H1 (cell line): ENCODE measurements at regions not wholly inside any gene's neighbourhood (a gene's known extent, or its start where the extent isn't known, plus 50 kb on each side); places are given as distances from the start of the nearest gene placed in this dataset.

Source experiments
- CTCF ChIA-PET: fragments of 300-600 bp; sonication (Branson Sonifier 250); formaldehyde crosslinking; loops from one replicate; lab custom pipeline; 2021; ENCODE audit not compliant: partially characterized antibody; lab: Charles Lee
- POLR2A ChIA-PET: fragments of 300-600 bp; sonication (Branson Sonifier 250); formaldehyde crosslinking; loops from one replicate; lab custom pipeline; 2021; ENCODE audit warnings: inconsistent platforms; ENCODE audit not compliant: partially characterized antibody; lab: Charles Lee
- DNase-seq, 2 experiments: peaks; one replicate each; pipeline versions ENCODE4 v3.0.0 to v3.0.0-alpha.2; 2010 to 2022; ENCODE audit warnings: low spot score in 2 of 2, low read depth in 1 of 2, mixed read lengths in 1 of 2
- FAIRE-seq: peaks from 2 replicates; lab custom pipeline; 2011; peaks lifted over from hg19 to GRCh38; lab: Jason Lieb, UNC
- H2AFZ ChIP-seq: 2 replicates; pipeline ENCODE4 v1.8.1; 2012; ENCODE audit warnings: low read length, inconsistent platforms
- H2AK5ac ChIP-seq: 2 replicates; pipeline ENCODE4 v1.6.1; 2013; ENCODE audit warnings: low read depth, low read length
- H2BK120ac ChIP-seq: replicated peaks from 2 replicates; pipeline ENCODE3; 2013; ENCODE audit warnings: low read depth, low read length, inconsistent platforms
- H2BK12ac ChIP-seq: 2 replicates; pipeline ENCODE4 v1.6.1; 2013; ENCODE audit warnings: low read depth, low read length
- H2BK15ac ChIP-seq: 2 replicates; pipeline ENCODE4 v1.6.1; 2013; ENCODE audit warnings: low read length
- H2BK20ac ChIP-seq: 2 replicates; pipeline ENCODE4 v1.6.1; 2013; ENCODE audit warnings: low read length
- H2BK5ac ChIP-seq: 2 replicates; pipeline ENCODE4 v1.6.1; 2013; ENCODE audit warnings: low read depth, low read length
- H3K14ac ChIP-seq: 2 replicates; pipeline ENCODE4 v1.6.1; 2013; ENCODE audit warnings: inconsistent platforms; ENCODE audit not compliant: insufficient read length
- H3K18ac ChIP-seq: 2 replicates; pipeline ENCODE4 v1.6.1; 2013; ENCODE audit warnings: low read length; ENCODE audit errors: extremely low read depth
- H3K23ac ChIP-seq: 2 replicates; pipeline ENCODE4 v1.6.1; 2013; ENCODE audit warnings: inconsistent platforms; ENCODE audit not compliant: insufficient read length
- H3K23me2 ChIP-seq: 2 replicates; pipeline ENCODE4 v1.6.1; 2013; ENCODE audit warnings: low read depth, low read length
- H3K27ac ChIP-seq: 2 replicates; pipeline ENCODE4 v1.6.1; 2011; ENCODE audit warnings: low read depth, low read length, inconsistent platforms
- H3K27me3 ChIP-seq, 4 experiments: replicated peaks in 1 of 4; 1 replicate in 1 of 4; 2 replicates in 3 of 4; pipeline versions ENCODE4 v1.6.1 to v1.8.1; 2011 to 2013; ENCODE audit warnings: low read length in 3 of 4, mild to moderate bottlenecking in 3 of 4, inconsistent platforms in 2 of 4, mixed read lengths in 2 of 4, moderate library complexity in 1 of 4; ENCODE audit not compliant: control insufficient read depth in 3 of 4, insufficient read depth in 3 of 4; ENCODE audit errors: extremely low read depth in 1 of 4
- H3K36me3 ChIP-seq, 4 experiments: 2 replicates each; pipeline versions ENCODE4 v1.6.1 to v1.8.1; 2011 to 2013; ENCODE audit warnings: mild to moderate bottlenecking in 4 of 4, low read length in 3 of 4, moderate library complexity in 2 of 4, control low read depth in 1 of 4, inconsistent platforms in 1 of 4; ENCODE audit not compliant: insufficient read depth in 4 of 4, control insufficient read depth in 2 of 4
- H3K4ac ChIP-seq: replicated peaks from 2 replicates; pipeline ENCODE3; 2013; ENCODE audit warnings: low read length, low read depth, mixed read lengths, inconsistent platforms; ENCODE audit not compliant: insufficient read length
- H3K4me1 ChIP-seq, 4 experiments: replicated peaks in 1 of 4; 1 replicate in 1 of 4; 2 replicates in 3 of 4; pipeline versions ENCODE4 v1.6.1 to v1.8.1; 2011 to 2013; ENCODE audit warnings: low read length in 3 of 4, inconsistent platforms in 2 of 4, mixed read lengths in 1 of 4; ENCODE audit not compliant: insufficient read depth in 4 of 4, control insufficient read depth in 3 of 4
- H3K4me2 ChIP-seq, 2 experiments: 2 replicates each; pipeline versions ENCODE4 v1.6.1 to v1.8.1; 2011 to 2013; ENCODE audit warnings: low read depth in 2 of 2, low read length in 2 of 2, control low read depth in 1 of 2, inconsistent platforms in 1 of 2, mild to moderate bottlenecking in 1 of 2; ENCODE audit not compliant: insufficient read depth in 1 of 2
- H3K4me3 ChIP-seq, 4 experiments: fragments of 200-600, 300-600 bp in 1 of 4; sonication (generic), shearing (Covaris generic), sonication (Bioruptor Twin) in 1 of 4; 2 replicates each; pipeline versions ENCODE4 v1.5.1 to v1.8.1; 2011 to 2016; ENCODE audit warnings: low read length in 4 of 4, low read depth in 3 of 4, control low read depth in 2 of 4, inconsistent platforms in 2 of 4, mild to moderate bottlenecking in 2 of 4, mixed read lengths in 1 of 4, moderate library complexity in 1 of 4; ENCODE audit not compliant: insufficient read depth in 2 of 4; ENCODE audit errors: extremely low read depth in 1 of 4
- H3K56ac ChIP-seq: replicated peaks from 2 replicates; pipeline ENCODE3; 2013; ENCODE audit warnings: low read depth, mild to moderate bottlenecking, mixed read lengths, low read length, inconsistent platforms; ENCODE audit not compliant: insufficient read length
- H3K79me1 ChIP-seq: 2 replicates; pipeline ENCODE4 v1.6.1; 2013; ENCODE audit warnings: low read depth, low read length, control low read depth
- H3K79me2 ChIP-seq, 2 experiments: 2 replicates each; pipeline versions ENCODE4 v1.6.1 to v1.8.1; 2012 to 2013; ENCODE audit warnings: low read length in 2 of 2, mild to moderate bottlenecking in 2 of 2, inconsistent platforms in 1 of 2; ENCODE audit not compliant: insufficient read depth in 2 of 2, control insufficient read depth in 1 of 2
- H3K9ac ChIP-seq, 4 experiments: replicated peaks in 1 of 4; 1 replicate in 1 of 4; 2 replicates in 3 of 4; pipeline versions ENCODE4 v1.6.1 to v1.8.1; 2011 to 2013; ENCODE audit warnings: low read depth in 3 of 4, low read length in 3 of 4, control low read depth in 2 of 4, mild to moderate bottlenecking in 2 of 4, moderate library complexity in 2 of 4, inconsistent platforms in 1 of 4; ENCODE audit errors: extremely low read depth in 1 of 4
- H3K9me3 ChIP-seq, 2 experiments: 2 replicates each; pipeline versions ENCODE4 v1.6.1 to v1.8.1; 2012 to 2013; ENCODE audit warnings: mild to moderate bottlenecking in 2 of 2, moderate library complexity in 2 of 2, control low read depth in 1 of 2, inconsistent platforms in 1 of 2, low read depth in 1 of 2, low read length in 1 of 2, mixed read lengths in 1 of 2; ENCODE audit not compliant: insufficient read depth in 2 of 2
- H4K20me1 ChIP-seq, 2 experiments: replicated peaks in 1 of 2; 2 replicates each; pipeline versions ENCODE3 to v1.8.1; 2011 to 2013; ENCODE audit warnings: inconsistent platforms in 2 of 2, low read length in 2 of 2, mild to moderate bottlenecking in 1 of 2; ENCODE audit not compliant: insufficient read depth in 2 of 2, control insufficient read depth in 1 of 2
- H4K5ac ChIP-seq: 2 replicates; pipeline ENCODE4 v1.6.1; 2013; ENCODE audit warnings: low read length, low read depth, mixed read lengths, inconsistent platforms; ENCODE audit not compliant: insufficient read length
- H4K8ac ChIP-seq: 2 replicates; pipeline ENCODE4 v1.8.0; 2013; ENCODE audit warnings: mild to moderate bottlenecking, moderate library complexity, low read length, inconsistent platforms; ENCODE audit not compliant: insufficient read depth; ENCODE audit errors: extremely low read depth
- H4K91ac ChIP-seq: replicated peaks from 2 replicates; pipeline ENCODE3; 2013; ENCODE audit warnings: low read length, mixed read lengths, inconsistent platforms; ENCODE audit not compliant: insufficient read length
- EP300 ChIP-seq, 2 experiments: IDR thresholded peaks; 1 replicate in 1 of 2; 2 replicates in 1 of 2; pipeline ENCODE4 v1.6.1; 2011 to 2012; ENCODE audit warnings: low read depth in 2 of 2, low read length in 2 of 2, mild to moderate bottlenecking in 2 of 2, borderline replicate concordance in 1 of 2, inconsistent platforms in 1 of 2, moderate library complexity in 1 of 2
- GTF2F1 ChIP-seq: IDR thresholded peaks from 2 replicates; pipeline ENCODE4 v1.6.1; 2012; ENCODE audit warnings: low read depth, low read length, improper control_type of control experiment, borderline replicate concordance
- JUND ChIP-seq: IDR thresholded peaks from 2 replicates; pipeline ENCODE4 v1.6.1; 2011; ENCODE audit warnings: mild to moderate bottlenecking, improper control_type of control experiment, low read length
- KDM4A ChIP-seq: IDR thresholded peaks from one replicate; pipeline ENCODE4 v1.7.1; 2012; ENCODE audit warnings: low read depth, mild to moderate bottlenecking, moderate library complexity, low read length, inconsistent platforms; ENCODE audit not compliant: severe bottlenecking
- NRF1 ChIP-seq: IDR thresholded peaks from 2 replicates; pipeline ENCODE4 v1.6.1; 2011; ENCODE audit warnings: mild to moderate bottlenecking, low read depth, low read length, improper control_type of control experiment
- RAD21 ChIP-seq, 2 experiments: IDR thresholded peaks in 1 of 2; conservative IDR thresholded peaks in 1 of 2; 2 replicates each; pipeline ENCODE4 v1.6.1; 2011; ENCODE audit warnings: low read depth in 2 of 2, low read length in 2 of 2, improper control_type of control experiment in 1 of 2, inconsistent platforms in 1 of 2, mild to moderate bottlenecking in 1 of 2, moderate library complexity in 1 of 2
- RFX5 ChIP-seq: IDR thresholded peaks from 2 replicates; pipeline ENCODE4 v1.6.1; 2011; ENCODE audit warnings: low read depth, low read length, improper control_type of control experiment, borderline replicate concordance
- RNF2 ChIP-seq: fragments of 200-900, 300-1000 bp; sonication (generic); IDR thresholded peaks from 2 replicates; pipeline ENCODE4 v1.7.1; 2016; ENCODE audit warnings: borderline replicate concordance, low read depth, mild to moderate bottlenecking, antibody characterized with exemption, low read length; ENCODE audit not compliant: poor library complexity, severe bottlenecking; ENCODE audit errors: missing control alignments
- SIRT6 ChIP-seq: IDR thresholded peaks from one replicate; pipeline ENCODE4 v1.7.1; 2012; ENCODE audit warnings: low read length, inconsistent platforms
- SP2 ChIP-seq: IDR thresholded peaks from 2 replicates; pipeline ENCODE4 v1.6.1; 2012; ENCODE audit warnings: mild to moderate bottlenecking, low read length, inconsistent platforms
- SUZ12 ChIP-seq: fragments of 200-600 bp; sonication (generic); IDR thresholded peaks from 2 replicates; pipeline ENCODE4 v1.6.1; 2012; ENCODE audit warnings: mild to moderate bottlenecking, inconsistent platforms, low read length, moderate library complexity, mixed read lengths
- USF2 ChIP-seq: IDR thresholded peaks from 2 replicates; pipeline ENCODE4 v1.6.1; 2011; ENCODE audit warnings: low read length, improper control_type of control experiment
- WGBS, 2 experiments: shearing (Covaris generic) in 1 of 2; methylation state at CpG; one replicate each; pipeline versions ENCODE4 v1.1.6 to v1.1.7; 2013 to 2015; ENCODE audit warnings: low lambda C conversion rate in 2 of 2, mixed read lengths in 2 of 2, inconsistent platforms in 1 of 2, low coverage in 1 of 2, missing lambda C conversion rate in 1 of 2; ENCODE audit not compliant: insufficient replicate concordance in 2 of 2, insufficient coverage in 1 of 2, insufficient read length in 1 of 2; ENCODE audit errors: extremely low coverage in 1 of 2, missing lambda C conversion rate in 1 of 2; 5-methylcytosine and 5-hydroxymethylcytosine counted together

GRCh38 chr3:65005486-65005885, 317.7 kb upstream of the ADAMTS9 start:
- Histone ChIP-seq H3K14ac (no peak overlapping the region), H3K27me3 (no peaks in the 10 kb centered on the region), H3K9me3 (no peaks in the 10 kb centered on the region), H4K8ac (no peak overlapping the region), H3K4me2 (no peak overlapping the region), H3K4me1 (no peaks in the 10 kb centered on the region), H3K9ac (no peak overlapping the region), H3K18ac (no peak overlapping the region), H4K91ac (no peak overlapping the region), H3K27ac (no peak overlapping the region), H4K20me1 (no peaks in the 10 kb centered on the region), H2AFZ (no peak overlapping the region), H3K23ac (no peak overlapping the region), H2AK5ac (no peak overlapping the region), H2BK12ac (no peak overlapping the region), H2BK20ac (no peak overlapping the region), H3K4me3 (no peak overlapping the region), H3K36me3 (no peaks in the 10 kb centered on the region), H4K5ac (no peak overlapping the region), H3K56ac (no peak overlapping the region), H2BK15ac (no peak overlapping the region), H3K4ac (no peak overlapping the region), H2BK120ac (no peak overlapping the region), H3K79me1 (no peaks in the 10 kb centered on the region), H2BK5ac (no peak overlapping the region), H3K79me2 (no peaks in the 10 kb centered on the region), H3K23me2 (no peaks in the 10 kb centered on the region)
- FAIRE-seq (no peak), DNase-seq (no peak)
- POLR2A ChIA-PET: interaction anchor here (0.8 kb wide), 1 partner anchor 10 kb away, joined by 4 read pairs; no protein-coding TSS in a partner anchor
- WGBS, 2 experiments: 85% methylated on average over 2 of the region's 2 CpGs; no CpG with 5 or more reads in 1 of the 2 experiments
- CTCF ChIA-PET: no interaction called here
- no peak for TF ChIP-seq USF2
- TF ChIP-seq GTF2F1: no peak
- no peak for TF ChIP-seq RFX5
- TF ChIP-seq JUND: no peak
- TF ChIP-seq SIRT6: no peak
- no peak for TF ChIP-seq SP2
- no peak for TF ChIP-seq SUZ12
- TF ChIP-seq RNF2: no peak
- TF ChIP-seq RAD21 (IDR thresholded peaks at IDR 0.05 in 1 of 2, conservative IDR thresholded peaks at IDR 0.05 in 1 of 2; ENCODE audit: low read depth in 2 of 2, low read length in 2 of 2): no peak
- TF ChIP-seq NRF1: no peak
- no peak for TF ChIP-seq EP300 (IDR thresholded peaks at IDR 0.05; ENCODE audit: borderline replicate concordance in 1 of 2, low read depth in 2 of 2, low read length in 2 of 2)
- TF ChIP-seq KDM4A: no peak
